GM23338 (cell line): ENCODE measurements at regions not wholly inside any gene's neighbourhood (a gene's known extent, or its start where the extent isn't known, plus 50 kb on each side); places are given as distances from the start of the nearest gene placed in this dataset.

ENCODE experiments used
- ATAC-seq: fragments of 200-7000 bp; cut with Tn5 transposase; 3 replicates; pipeline ENCODE4 v1.9.1; 2020
- DNase-seq: peaks from one replicate; pipeline ENCODE4 v3.0.0-alpha.2; 2015; ENCODE audit warnings: low spot score
- H2AFZ ChIP-seq: fragments of 200-600 bp; sonication (generic); 2 replicates; pipeline ENCODE4 v1.8.0; 2016; ENCODE audit warnings: antibody characterized with exemption, mild to moderate bottlenecking, moderate library complexity
- H3F3A ChIP-seq: fragments of 200-600 bp; sonication (generic); replicated peaks from 2 replicates; pipeline ENCODE4 v1.8.0; 2017; ENCODE audit warnings: antibody characterized with exemption, mixed run types, low read depth
- H3K27ac ChIP-seq: fragments of 200-600 bp; sonication (generic); 2 replicates; pipeline ENCODE4 v1.6.1; 2016; ENCODE audit warnings: low read depth
- H3K27me3 ChIP-seq: fragments of 200-600 bp; sonication (generic); 2 replicates; pipeline ENCODE4 v1.8.0; 2016; ENCODE audit warnings: mild to moderate bottlenecking, mixed run types, moderate library complexity; ENCODE audit not compliant: insufficient read depth
- H3K36me3 ChIP-seq: fragments of 200-600 bp; sonication (generic); 2 replicates; pipeline ENCODE4 v1.8.0; 2016; ENCODE audit warnings: mild to moderate bottlenecking; ENCODE audit not compliant: insufficient read depth
- H3K4me1 ChIP-seq: fragments of 200-600 bp; sonication (generic); 2 replicates; pipeline ENCODE4 v1.8.0; 2016; ENCODE audit warnings: mild to moderate bottlenecking, moderate library complexity; ENCODE audit not compliant: insufficient read depth
- H3K4me2 ChIP-seq: fragments of 200-600 bp; sonication (generic); 2 replicates; pipeline ENCODE4 v1.7.1; 2017; ENCODE audit warnings: mixed run types
- H3K4me3 ChIP-seq: fragments of 200-600 bp; sonication (generic); 2 replicates; pipeline ENCODE4 v1.6.1; 2016; ENCODE audit warnings: mixed run types
- H3K79me2 ChIP-seq: fragments of 200-600 bp; sonication (generic); replicated peaks from 2 replicates; pipeline ENCODE4 v1.8.0; 2017; ENCODE audit warnings: mild to moderate bottlenecking; ENCODE audit not compliant: insufficient read depth
- H3K9me2 ChIP-seq: fragments of 200-600 bp; sonication (generic); 2 replicates; pipeline ENCODE4 v1.8.0; 2017; ENCODE audit not compliant: insufficient read depth
- H4K20me1 ChIP-seq: fragments of 200-600 bp; sonication (generic); replicated peaks from 2 replicates; pipeline ENCODE4 v1.8.0; 2017; ENCODE audit warnings: mild to moderate bottlenecking; ENCODE audit not compliant: insufficient read depth
- H3K27ac Mint-ChIP-seq: 2 replicates; pipeline ENCODE4 v1.8.0; 2020; ENCODE audit warnings: inconsistent platforms, mild to moderate bottlenecking, moderate library complexity, mixed read lengths
- H3K27me3 Mint-ChIP-seq: 3 replicates; pipeline ENCODE4 v1.8.0; 2022; ENCODE audit warnings: low read depth, mild to moderate bottlenecking, moderate library complexity, mixed read lengths, inconsistent platforms; ENCODE audit not compliant: insufficient read depth, poor library complexity
- H3K36me3 Mint-ChIP-seq: 3 replicates; pipeline ENCODE4 v1.8.0; 2021; ENCODE audit warnings: low read depth, mild to moderate bottlenecking, inconsistent platforms, moderate library complexity, mixed read lengths
- H3K4me1 Mint-ChIP-seq: 3 replicates; pipeline ENCODE4 v1.8.0; 2020; ENCODE audit warnings: mild to moderate bottlenecking, inconsistent platforms, mixed read lengths
- H3K4me3 Mint-ChIP-seq: 3 replicates; pipeline ENCODE4 v1.8.0; 2021; ENCODE audit warnings: moderate library complexity, mild to moderate bottlenecking, inconsistent platforms, mixed read lengths
- H3K9me3 Mint-ChIP-seq: 3 replicates; pipeline ENCODE4 v1.8.0; 2020; ENCODE audit warnings: moderate library complexity, mild to moderate bottlenecking, inconsistent platforms, mixed read lengths
- CREB1 ChIP-seq: fragments of 250-450 bp; sonication (Bioruptor Pico); IDR thresholded peaks from 2 replicates; pipeline ENCODE4 v1.5.0; 2020; ENCODE audit warnings: low read depth, mild to moderate bottlenecking, moderate library complexity
- ETS1 ChIP-seq: IDR thresholded peaks from 2 replicates; pipeline ENCODE4 v1.6.1; 2016; ENCODE audit warnings: antibody characterized with exemption
- EZH2 ChIP-seq: fragments of 200-600 bp; sonication (generic); IDR thresholded peaks from one replicate; pipeline ENCODE4 v1.8.0; 2017; ENCODE audit warnings: antibody characterized with exemption, mild to moderate bottlenecking, low read depth; ENCODE audit not compliant: unreplicated experiment
- EZH2phosphoT487 ChIP-seq: fragments of 200-600 bp; sonication (generic); IDR thresholded peaks from one replicate; pipeline ENCODE4 v1.8.1; 2018; ENCODE audit warnings: antibody characterized with exemption; ENCODE audit not compliant: unreplicated experiment
- JUNB ChIP-seq: IDR thresholded peaks from one replicate; pipeline ENCODE4 v1.6.1; 2016; ENCODE audit warnings: antibody characterized with exemption; ENCODE audit not compliant: unreplicated experiment
- NANOG ChIP-seq: IDR thresholded peaks from 2 replicates; pipeline ENCODE4 v1.6.1; 2016; ENCODE audit warnings: antibody characterized with exemption, borderline replicate concordance
- POLR2AphosphoS5 ChIP-seq: IDR thresholded peaks from 2 replicates; pipeline ENCODE4 v1.6.1; 2016; ENCODE audit warnings: antibody characterized with exemption, low read depth
- STAT1 ChIP-seq: IDR thresholded peaks from one replicate; pipeline ENCODE4 v1.6.1; 2016; ENCODE audit warnings: antibody characterized with exemption; ENCODE audit not compliant: unreplicated experiment
- ZNF114 ChIP-seq: fragments of 250-450 bp; sonication (Bioruptor Pico); IDR thresholded peaks from 2 replicates; pipeline ENCODE4 v1.5.0; 2020; ENCODE audit warnings: mild to moderate bottlenecking, moderate library complexity
- ZNF331 ChIP-seq: fragments of 250-450 bp; sonication (Bioruptor Pico); IDR thresholded peaks from 2 replicates; pipeline ENCODE4 v1.5.0; 2020; ENCODE audit warnings: low read depth, mild to moderate bottlenecking, moderate library complexity
- TF ChIP-seq, protein P1 (sequence below): IDR thresholded peaks from one replicate; pipeline ENCODE4 v1.6.1; 2018; ENCODE audit warnings: antibody characterized with exemption; ENCODE audit not compliant: unreplicated experiment
- TF ChIP-seq, protein P2 (sequence below), 2 experiments: fragments of 200-600 bp in 1 of 2; sonication (generic) in 1 of 2; conservative IDR thresholded peaks; 2 replicates each; pipeline versions ENCODE4 v1.5.1 to v1.6.1; 2016 to 2017; ENCODE audit warnings: antibody characterized with exemption in 2 of 2, low read depth in 2 of 2, mild to moderate bottlenecking in 2 of 2, moderate library complexity in 1 of 2
- TF ChIP-seq, protein P3 (sequence below): fragments of 250-450 bp; sonication (Bioruptor Pico); IDR thresholded peaks from 2 replicates; pipeline ENCODE4 v1.5.0; 2020; ENCODE audit warnings: mild to moderate bottlenecking, moderate library complexity

DNA sequence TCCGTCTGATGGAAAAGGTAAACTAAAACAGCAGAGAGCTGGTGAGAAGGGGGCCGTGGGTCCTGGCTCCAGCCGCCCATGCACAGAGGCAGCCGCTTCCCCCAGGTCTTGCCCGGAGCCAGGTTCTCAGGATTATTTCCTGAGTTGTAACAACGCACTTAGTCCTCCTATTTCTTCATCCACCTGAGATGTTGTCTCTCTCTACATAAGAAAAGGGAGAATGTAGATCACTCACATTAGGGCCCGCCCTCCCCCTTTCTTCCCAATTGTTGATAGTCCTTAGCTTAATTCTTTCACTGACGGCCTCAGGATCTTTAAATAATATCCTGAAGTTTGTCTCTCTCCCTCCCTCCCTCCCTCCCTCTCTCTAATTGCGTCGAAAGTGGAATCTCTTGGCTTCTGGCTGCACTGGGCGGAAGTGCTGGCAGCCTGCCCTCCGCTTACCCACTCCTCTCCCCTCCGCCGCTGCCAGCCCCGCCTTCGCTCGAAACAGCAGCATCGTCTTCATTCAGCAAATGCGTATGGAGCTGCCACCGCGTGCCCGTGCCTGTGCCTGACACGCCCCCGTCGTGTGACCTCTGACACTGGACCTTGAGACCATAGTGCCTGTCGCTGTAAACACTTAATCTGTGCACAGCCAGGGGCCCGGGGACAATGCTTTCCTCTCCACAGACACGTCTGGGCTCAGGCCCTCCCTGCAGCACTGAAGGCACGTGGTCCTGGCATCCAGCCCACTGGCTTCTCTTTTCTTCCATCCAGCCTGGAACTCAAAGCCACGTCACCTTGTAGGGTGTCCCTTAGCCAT lies 174.5 kb upstream of the PPP2R2D start:
- peak; percentile 65 for DNase-seq
- H3K36me3 ChIP-seq, result no peaks in the 10 kb centered on the region; the same call in 1 of the 2 replicates
- 0 out of 2 replicates have a peak overlapping the region, but pooled peaks have one; percentile 26 for H3K4me3 ChIP-seq

More for the DNA sequence above, 174.5 kb upstream of the PPP2R2D start:
- Histone ChIP-seq H4K20me1 (no peaks in the 10 kb centered on the region), H3K27ac (no peak overlapping the region), H3K79me2 (no peaks in the 10 kb centered on the region), H2AFZ (peak overlapping the region; percentile 84), H3K4me2 (peak overlapping the region; percentile 62), H3K9me2 (peaks cover 3% of the 10 kb centered on the region; the same call in 1 of the 2 replicates), H3K27me3 (no peaks in the 10 kb centered on the region), H3K4me1 (peaks cover 11% of the 10 kb centered on the region), H3F3A (0 out of 2 replicates have a peak, but pooled peaks cover 3% of the 10 kb centered on the region)
- Mint-ChIP-seq H3K9me3 (no peaks in the 10 kb centered on the region; the same call in 1 of the 3 replicates), H3K27ac (peak overlapping the region; percentile 75; the same call in 1 of the 2 replicates), H3K36me3 (no peaks in the 10 kb centered on the region), H3K4me3 (peak overlapping the region; percentile 37; the same call in 2 of the 3 replicates), H3K4me1 (peaks cover 35% of the 10 kb centered on the region), H3K27me3 (peaks cover 14% of the 10 kb centered on the region)
- TF ChIP-seq, protein P1, sequence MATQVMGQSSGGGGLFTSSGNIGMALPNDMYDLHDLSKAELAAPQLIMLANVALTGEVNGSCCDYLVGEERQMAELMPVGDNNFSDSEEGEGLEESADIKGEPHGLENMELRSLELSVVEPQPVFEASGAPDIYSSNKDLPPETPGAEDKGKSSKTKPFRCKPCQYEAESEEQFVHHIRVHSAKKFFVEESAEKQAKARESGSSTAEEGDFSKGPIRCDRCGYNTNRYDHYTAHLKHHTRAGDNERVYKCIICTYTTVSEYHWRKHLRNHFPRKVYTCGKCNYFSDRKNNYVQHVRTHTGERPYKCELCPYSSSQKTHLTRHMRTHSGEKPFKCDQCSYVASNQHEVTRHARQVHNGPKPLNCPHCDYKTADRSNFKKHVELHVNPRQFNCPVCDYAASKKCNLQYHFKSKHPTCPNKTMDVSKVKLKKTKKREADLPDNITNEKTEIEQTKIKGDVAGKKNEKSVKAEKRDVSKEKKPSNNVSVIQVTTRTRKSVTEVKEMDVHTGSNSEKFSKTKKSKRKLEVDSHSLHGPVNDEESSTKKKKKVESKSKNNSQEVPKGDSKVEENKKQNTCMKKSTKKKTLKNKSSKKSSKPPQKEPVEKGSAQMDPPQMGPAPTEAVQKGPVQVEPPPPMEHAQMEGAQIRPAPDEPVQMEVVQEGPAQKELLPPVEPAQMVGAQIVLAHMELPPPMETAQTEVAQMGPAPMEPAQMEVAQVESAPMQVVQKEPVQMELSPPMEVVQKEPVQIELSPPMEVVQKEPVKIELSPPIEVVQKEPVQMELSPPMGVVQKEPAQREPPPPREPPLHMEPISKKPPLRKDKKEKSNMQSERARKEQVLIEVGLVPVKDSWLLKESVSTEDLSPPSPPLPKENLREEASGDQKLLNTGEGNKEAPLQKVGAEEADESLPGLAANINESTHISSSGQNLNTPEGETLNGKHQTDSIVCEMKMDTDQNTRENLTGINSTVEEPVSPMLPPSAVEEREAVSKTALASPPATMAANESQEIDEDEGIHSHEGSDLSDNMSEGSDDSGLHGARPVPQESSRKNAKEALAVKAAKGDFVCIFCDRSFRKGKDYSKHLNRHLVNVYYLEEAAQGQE, result no peak
- TF ChIP-seq ZNF114 (no peak), EZH2phosphoT487 (no peak), EZH2 (no peak), CREB1 (no peak), POLR2AphosphoS5 (no peak), NANOG (no peak), ZNF331 (CRISPR knock-in tag) (no peak), ETS1 (no peak), JUNB (no peak), STAT1 (no peak)
- TF ChIP-seq, protein P2, sequence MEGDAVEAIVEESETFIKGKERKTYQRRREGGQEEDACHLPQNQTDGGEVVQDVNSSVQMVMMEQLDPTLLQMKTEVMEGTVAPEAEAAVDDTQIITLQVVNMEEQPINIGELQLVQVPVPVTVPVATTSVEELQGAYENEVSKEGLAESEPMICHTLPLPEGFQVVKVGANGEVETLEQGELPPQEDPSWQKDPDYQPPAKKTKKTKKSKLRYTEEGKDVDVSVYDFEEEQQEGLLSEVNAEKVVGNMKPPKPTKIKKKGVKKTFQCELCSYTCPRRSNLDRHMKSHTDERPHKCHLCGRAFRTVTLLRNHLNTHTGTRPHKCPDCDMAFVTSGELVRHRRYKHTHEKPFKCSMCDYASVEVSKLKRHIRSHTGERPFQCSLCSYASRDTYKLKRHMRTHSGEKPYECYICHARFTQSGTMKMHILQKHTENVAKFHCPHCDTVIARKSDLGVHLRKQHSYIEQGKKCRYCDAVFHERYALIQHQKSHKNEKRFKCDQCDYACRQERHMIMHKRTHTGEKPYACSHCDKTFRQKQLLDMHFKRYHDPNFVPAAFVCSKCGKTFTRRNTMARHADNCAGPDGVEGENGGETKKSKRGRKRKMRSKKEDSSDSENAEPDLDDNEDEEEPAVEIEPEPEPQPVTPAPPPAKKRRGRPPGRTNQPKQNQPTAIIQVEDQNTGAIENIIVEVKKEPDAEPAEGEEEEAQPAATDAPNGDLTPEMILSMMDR (conservative IDR thresholded peaks at IDR 0.05; ENCODE audit: low read depth in 2 of 2), result no peak
- TF ChIP-seq, protein P3, sequence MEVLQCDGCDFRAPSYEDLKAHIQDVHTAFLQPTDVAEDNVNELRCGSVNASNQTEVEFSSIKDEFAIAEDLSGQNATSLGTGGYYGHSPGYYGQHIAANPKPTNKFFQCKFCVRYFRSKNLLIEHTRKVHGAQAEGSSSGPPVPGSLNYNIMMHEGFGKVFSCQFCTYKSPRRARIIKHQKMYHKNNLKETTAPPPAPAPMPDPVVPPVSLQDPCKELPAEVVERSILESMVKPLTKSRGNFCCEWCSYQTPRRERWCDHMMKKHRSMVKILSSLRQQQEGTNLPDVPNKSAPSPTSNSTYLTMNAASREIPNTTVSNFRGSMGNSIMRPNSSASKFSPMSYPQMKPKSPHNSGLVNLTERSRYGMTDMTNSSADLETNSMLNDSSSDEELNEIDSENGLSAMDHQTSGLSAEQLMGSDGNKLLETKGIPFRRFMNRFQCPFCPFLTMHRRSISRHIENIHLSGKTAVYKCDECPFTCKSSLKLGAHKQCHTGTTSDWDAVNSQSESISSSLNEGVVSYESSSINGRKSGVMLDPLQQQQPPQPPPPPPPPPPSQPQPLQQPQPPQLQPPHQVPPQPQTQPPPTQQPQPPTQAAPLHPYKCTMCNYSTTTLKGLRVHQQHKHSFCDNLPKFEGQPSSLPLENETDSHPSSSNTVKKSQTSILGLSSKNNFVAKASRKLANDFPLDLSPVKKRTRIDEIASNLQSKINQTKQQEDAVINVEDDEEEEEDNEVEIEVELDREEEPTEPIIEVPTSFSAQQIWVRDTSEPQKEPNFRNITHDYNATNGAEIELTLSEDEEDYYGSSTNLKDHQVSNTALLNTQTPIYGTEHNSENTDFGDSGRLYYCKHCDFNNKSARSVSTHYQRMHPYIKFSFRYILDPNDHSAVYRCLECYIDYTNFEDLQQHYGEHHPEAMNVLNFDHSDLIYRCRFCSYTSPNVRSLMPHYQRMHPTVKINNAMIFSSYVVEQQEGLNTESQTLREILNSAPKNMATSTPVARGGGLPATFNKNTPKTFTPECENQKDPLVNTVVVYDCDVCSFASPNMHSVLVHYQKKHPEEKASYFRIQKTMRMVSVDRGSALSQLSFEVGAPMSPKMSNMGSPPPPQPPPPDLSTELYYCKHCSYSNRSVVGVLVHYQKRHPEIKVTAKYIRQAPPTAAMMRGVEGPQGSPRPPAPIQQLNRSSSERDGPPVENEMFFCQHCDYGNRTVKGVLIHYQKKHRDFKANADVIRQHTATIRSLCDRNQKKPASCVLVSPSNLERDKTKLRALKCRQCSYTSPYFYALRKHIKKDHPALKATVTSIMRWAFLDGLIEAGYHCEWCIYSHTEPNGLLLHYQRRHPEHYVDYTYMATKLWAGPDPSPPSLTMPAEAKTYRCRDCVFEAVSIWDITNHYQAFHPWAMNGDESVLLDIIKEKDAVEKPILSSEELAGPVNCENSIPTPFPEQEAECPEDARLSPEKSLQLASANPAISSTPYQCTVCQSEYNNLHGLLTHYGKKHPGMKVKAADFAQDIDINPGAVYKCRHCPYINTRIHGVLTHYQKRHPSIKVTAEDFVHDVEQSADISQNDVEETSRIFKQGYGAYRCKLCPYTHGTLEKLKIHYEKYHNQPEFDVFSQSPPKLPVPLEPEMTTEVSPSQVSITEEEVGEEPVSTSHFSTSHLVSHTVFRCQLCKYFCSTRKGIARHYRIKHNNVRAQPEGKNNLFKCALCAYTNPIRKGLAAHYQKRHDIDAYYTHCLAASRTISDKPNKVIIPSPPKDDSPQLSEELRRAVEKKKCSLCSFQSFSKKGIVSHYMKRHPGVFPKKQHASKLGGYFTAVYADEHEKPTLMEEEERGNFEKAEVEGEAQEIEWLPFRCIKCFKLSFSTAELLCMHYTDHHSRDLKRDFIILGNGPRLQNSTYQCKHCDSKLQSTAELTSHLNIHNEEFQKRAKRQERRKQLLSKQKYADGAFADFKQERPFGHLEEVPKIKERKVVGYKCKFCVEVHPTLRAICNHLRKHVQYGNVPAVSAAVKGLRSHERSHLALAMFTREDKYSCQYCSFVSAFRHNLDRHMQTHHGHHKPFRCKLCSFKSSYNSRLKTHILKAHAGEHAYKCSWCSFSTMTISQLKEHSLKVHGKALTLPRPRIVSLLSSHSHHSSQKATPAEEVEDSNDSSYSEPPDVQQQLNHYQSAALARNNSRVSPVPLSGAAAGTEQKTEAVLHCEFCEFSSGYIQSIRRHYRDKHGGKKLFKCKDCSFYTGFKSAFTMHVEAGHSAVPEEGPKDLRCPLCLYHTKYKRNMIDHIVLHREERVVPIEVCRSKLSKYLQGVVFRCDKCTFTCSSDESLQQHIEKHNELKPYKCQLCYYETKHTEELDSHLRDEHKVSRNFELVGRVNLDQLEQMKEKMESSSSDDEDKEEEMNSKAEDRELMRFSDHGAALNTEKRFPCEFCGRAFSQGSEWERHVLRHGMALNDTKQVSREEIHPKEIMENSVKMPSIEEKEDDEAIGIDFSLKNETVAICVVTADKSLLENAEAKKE, result no peak
- peak; percentile 74 for ATAC-seq
